H1 (cell line): ENCODE measurements at regions not wholly inside any gene's neighbourhood (a gene's known extent, or its start where the extent isn't known, plus 50 kb on each side); places are given as distances from the start of the nearest gene placed in this dataset.

Experiments used
- CTCF ChIA-PET: fragments of 300-600 bp; sonication (Branson Sonifier 250); formaldehyde crosslinking; loops from one replicate; lab custom pipeline; 2021; ENCODE audit not compliant: partially characterized antibody; lab: Charles Lee
- POLR2A ChIA-PET: fragments of 300-600 bp; sonication (Branson Sonifier 250); formaldehyde crosslinking; loops from one replicate; lab custom pipeline; 2021; ENCODE audit warnings: inconsistent platforms; ENCODE audit not compliant: partially characterized antibody; lab: Charles Lee
- DNase-seq, 2 experiments: peaks; one replicate each; pipeline versions ENCODE4 v3.0.0 to v3.0.0-alpha.2; 2010 to 2022; ENCODE audit warnings: low spot score in 2 of 2, low read depth in 1 of 2, mixed read lengths in 1 of 2
- FAIRE-seq: peaks from 2 replicates; lab custom pipeline; 2011; peaks lifted over from hg19 to GRCh38; lab: Jason Lieb, UNC
- H2AFZ ChIP-seq: 2 replicates; pipeline ENCODE4 v1.8.1; 2012; ENCODE audit warnings: low read length, inconsistent platforms
- H2AK5ac ChIP-seq: 2 replicates; pipeline ENCODE4 v1.6.1; 2013; ENCODE audit warnings: low read depth, low read length
- H2BK120ac ChIP-seq: replicated peaks from 2 replicates; pipeline ENCODE3; 2013; ENCODE audit warnings: low read depth, low read length, inconsistent platforms
- H2BK12ac ChIP-seq: 2 replicates; pipeline ENCODE4 v1.6.1; 2013; ENCODE audit warnings: low read depth, low read length
- H2BK15ac ChIP-seq: 2 replicates; pipeline ENCODE4 v1.6.1; 2013; ENCODE audit warnings: low read length
- H2BK20ac ChIP-seq: 2 replicates; pipeline ENCODE4 v1.6.1; 2013; ENCODE audit warnings: low read length
- H2BK5ac ChIP-seq: 2 replicates; pipeline ENCODE4 v1.6.1; 2013; ENCODE audit warnings: low read depth, low read length
- H3K14ac ChIP-seq: 2 replicates; pipeline ENCODE4 v1.6.1; 2013; ENCODE audit warnings: inconsistent platforms; ENCODE audit not compliant: insufficient read length
- H3K18ac ChIP-seq: 2 replicates; pipeline ENCODE4 v1.6.1; 2013; ENCODE audit warnings: low read length; ENCODE audit errors: extremely low read depth
- H3K23ac ChIP-seq: 2 replicates; pipeline ENCODE4 v1.6.1; 2013; ENCODE audit warnings: inconsistent platforms; ENCODE audit not compliant: insufficient read length
- H3K23me2 ChIP-seq: 2 replicates; pipeline ENCODE4 v1.6.1; 2013; ENCODE audit warnings: low read depth, low read length
- H3K27ac ChIP-seq: 2 replicates; pipeline ENCODE4 v1.6.1; 2011; ENCODE audit warnings: low read depth, low read length, inconsistent platforms
- H3K27me3 ChIP-seq, 4 experiments: replicated peaks in 1 of 4; 1 replicate in 1 of 4; 2 replicates in 3 of 4; pipeline versions ENCODE4 v1.6.1 to v1.8.1; 2011 to 2013; ENCODE audit warnings: low read length in 3 of 4, mild to moderate bottlenecking in 3 of 4, inconsistent platforms in 2 of 4, mixed read lengths in 2 of 4, moderate library complexity in 1 of 4; ENCODE audit not compliant: control insufficient read depth in 3 of 4, insufficient read depth in 3 of 4; ENCODE audit errors: extremely low read depth in 1 of 4
- H3K36me3 ChIP-seq, 4 experiments: 2 replicates each; pipeline versions ENCODE4 v1.6.1 to v1.8.1; 2011 to 2013; ENCODE audit warnings: mild to moderate bottlenecking in 4 of 4, low read length in 3 of 4, moderate library complexity in 2 of 4, control low read depth in 1 of 4, inconsistent platforms in 1 of 4; ENCODE audit not compliant: insufficient read depth in 4 of 4, control insufficient read depth in 2 of 4
- H3K4ac ChIP-seq: replicated peaks from 2 replicates; pipeline ENCODE3; 2013; ENCODE audit warnings: low read length, low read depth, mixed read lengths, inconsistent platforms; ENCODE audit not compliant: insufficient read length
- H3K4me1 ChIP-seq, 4 experiments: replicated peaks in 1 of 4; 1 replicate in 1 of 4; 2 replicates in 3 of 4; pipeline versions ENCODE4 v1.6.1 to v1.8.1; 2011 to 2013; ENCODE audit warnings: low read length in 3 of 4, inconsistent platforms in 2 of 4, mixed read lengths in 1 of 4; ENCODE audit not compliant: insufficient read depth in 4 of 4, control insufficient read depth in 3 of 4
- H3K4me2 ChIP-seq, 2 experiments: 2 replicates each; pipeline versions ENCODE4 v1.6.1 to v1.8.1; 2011 to 2013; ENCODE audit warnings: low read depth in 2 of 2, low read length in 2 of 2, control low read depth in 1 of 2, inconsistent platforms in 1 of 2, mild to moderate bottlenecking in 1 of 2; ENCODE audit not compliant: insufficient read depth in 1 of 2
- H3K4me3 ChIP-seq, 4 experiments: fragments of 200-600, 300-600 bp in 1 of 4; sonication (generic), shearing (Covaris generic), sonication (Bioruptor Twin) in 1 of 4; 2 replicates each; pipeline versions ENCODE4 v1.5.1 to v1.8.1; 2011 to 2016; ENCODE audit warnings: low read length in 4 of 4, low read depth in 3 of 4, control low read depth in 2 of 4, inconsistent platforms in 2 of 4, mild to moderate bottlenecking in 2 of 4, mixed read lengths in 1 of 4, moderate library complexity in 1 of 4; ENCODE audit not compliant: insufficient read depth in 2 of 4; ENCODE audit errors: extremely low read depth in 1 of 4
- H3K56ac ChIP-seq: replicated peaks from 2 replicates; pipeline ENCODE3; 2013; ENCODE audit warnings: low read depth, mild to moderate bottlenecking, mixed read lengths, low read length, inconsistent platforms; ENCODE audit not compliant: insufficient read length
- H3K79me1 ChIP-seq: 2 replicates; pipeline ENCODE4 v1.6.1; 2013; ENCODE audit warnings: low read depth, low read length, control low read depth
- H3K79me2 ChIP-seq, 2 experiments: 2 replicates each; pipeline versions ENCODE4 v1.6.1 to v1.8.1; 2012 to 2013; ENCODE audit warnings: low read length in 2 of 2, mild to moderate bottlenecking in 2 of 2, inconsistent platforms in 1 of 2; ENCODE audit not compliant: insufficient read depth in 2 of 2, control insufficient read depth in 1 of 2
- H3K9ac ChIP-seq, 4 experiments: replicated peaks in 1 of 4; 1 replicate in 1 of 4; 2 replicates in 3 of 4; pipeline versions ENCODE4 v1.6.1 to v1.8.1; 2011 to 2013; ENCODE audit warnings: low read depth in 3 of 4, low read length in 3 of 4, control low read depth in 2 of 4, mild to moderate bottlenecking in 2 of 4, moderate library complexity in 2 of 4, inconsistent platforms in 1 of 4; ENCODE audit errors: extremely low read depth in 1 of 4
- H3K9me3 ChIP-seq, 2 experiments: 2 replicates each; pipeline versions ENCODE4 v1.6.1 to v1.8.1; 2012 to 2013; ENCODE audit warnings: mild to moderate bottlenecking in 2 of 2, moderate library complexity in 2 of 2, control low read depth in 1 of 2, inconsistent platforms in 1 of 2, low read depth in 1 of 2, low read length in 1 of 2, mixed read lengths in 1 of 2; ENCODE audit not compliant: insufficient read depth in 2 of 2
- H4K20me1 ChIP-seq, 2 experiments: replicated peaks in 1 of 2; 2 replicates each; pipeline versions ENCODE3 to v1.8.1; 2011 to 2013; ENCODE audit warnings: inconsistent platforms in 2 of 2, low read length in 2 of 2, mild to moderate bottlenecking in 1 of 2; ENCODE audit not compliant: insufficient read depth in 2 of 2, control insufficient read depth in 1 of 2
- H4K5ac ChIP-seq: 2 replicates; pipeline ENCODE4 v1.6.1; 2013; ENCODE audit warnings: low read length, low read depth, mixed read lengths, inconsistent platforms; ENCODE audit not compliant: insufficient read length
- H4K8ac ChIP-seq: 2 replicates; pipeline ENCODE4 v1.8.0; 2013; ENCODE audit warnings: mild to moderate bottlenecking, moderate library complexity, low read length, inconsistent platforms; ENCODE audit not compliant: insufficient read depth; ENCODE audit errors: extremely low read depth
- H4K91ac ChIP-seq: replicated peaks from 2 replicates; pipeline ENCODE3; 2013; ENCODE audit warnings: low read length, mixed read lengths, inconsistent platforms; ENCODE audit not compliant: insufficient read length
- BACH1 ChIP-seq: IDR thresholded peaks from 2 replicates; pipeline ENCODE4 v1.6.1; 2012; ENCODE audit warnings: low read length, improper control_type of control experiment
- CHD1 ChIP-seq: IDR thresholded peaks from 2 replicates; pipeline ENCODE4 v1.6.1; 2012; ENCODE audit warnings: low read depth, low read length, improper control_type of control experiment
- CHD2 ChIP-seq: IDR thresholded peaks from 2 replicates; pipeline ENCODE4 v1.6.1; 2012; ENCODE audit warnings: low read length, improper control_type of control experiment
- FOSL1 ChIP-seq: IDR thresholded peaks from 2 replicates; pipeline ENCODE4 v1.6.1; 2011; ENCODE audit warnings: mild to moderate bottlenecking, low read depth, low read length, moderate library complexity; ENCODE audit not compliant: insufficient read depth
- NANOG ChIP-seq: IDR thresholded peaks from 2 replicates; pipeline ENCODE4 v1.6.1; 2011; ENCODE audit warnings: low read length, low read depth, mild to moderate bottlenecking, inconsistent platforms; ENCODE audit not compliant: insufficient read depth, poor library complexity, severe bottlenecking
- WGBS, 2 experiments: shearing (Covaris generic) in 1 of 2; methylation state at CpG; one replicate each; pipeline versions ENCODE4 v1.1.6 to v1.1.7; 2013 to 2015; ENCODE audit warnings: low lambda C conversion rate in 2 of 2, mixed read lengths in 2 of 2, inconsistent platforms in 1 of 2, low coverage in 1 of 2, missing lambda C conversion rate in 1 of 2; ENCODE audit not compliant: insufficient replicate concordance in 2 of 2, insufficient coverage in 1 of 2, insufficient read length in 1 of 2; ENCODE audit errors: extremely low coverage in 1 of 2, missing lambda C conversion rate in 1 of 2; 5-methylcytosine and 5-hydroxymethylcytosine counted together
- TF ChIP-seq, protein P1 (sequence below): IDR thresholded peaks from 2 replicates; pipeline ENCODE4 v1.6.1; 2012; ENCODE audit warnings: low read length, inconsistent platforms
- TF ChIP-seq, protein P2 (sequence below): IDR thresholded peaks from 2 replicates; pipeline ENCODE4 v1.6.1; 2012; ENCODE audit warnings: inconsistent platforms

DNA sequence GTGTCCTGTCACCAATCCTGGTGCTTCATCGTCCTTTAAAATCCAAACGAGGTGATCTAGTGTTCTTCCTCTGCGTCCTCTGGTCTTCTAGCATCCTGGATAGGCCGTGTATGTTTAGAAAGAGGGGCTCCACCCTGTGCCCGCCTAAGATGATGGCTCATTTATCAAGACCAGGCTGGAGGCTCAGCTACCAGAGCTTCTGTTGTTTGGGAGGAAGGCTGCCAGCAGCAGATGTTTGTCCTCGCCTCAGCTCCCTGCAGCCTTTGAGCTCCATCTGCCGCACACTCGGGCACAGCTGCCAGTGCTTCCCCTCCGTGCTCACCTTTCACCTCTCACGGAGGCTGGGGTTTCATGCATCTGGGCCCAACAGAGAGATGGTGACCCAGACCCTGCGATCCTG, 954.7 kb upstream of the RBFOX1 start:
- Histone ChIP-seq H3K18ac (no peak overlapping the region; the same call in 1 of the 2 replicates), H4K20me1 (no peaks in the 10 kb centered on the region), H2BK20ac (no peak overlapping the region)
- TF ChIP-seq CHD2, result no peak
- TF ChIP-seq BACH1, result no peak
- TF ChIP-seq, protein P1, sequence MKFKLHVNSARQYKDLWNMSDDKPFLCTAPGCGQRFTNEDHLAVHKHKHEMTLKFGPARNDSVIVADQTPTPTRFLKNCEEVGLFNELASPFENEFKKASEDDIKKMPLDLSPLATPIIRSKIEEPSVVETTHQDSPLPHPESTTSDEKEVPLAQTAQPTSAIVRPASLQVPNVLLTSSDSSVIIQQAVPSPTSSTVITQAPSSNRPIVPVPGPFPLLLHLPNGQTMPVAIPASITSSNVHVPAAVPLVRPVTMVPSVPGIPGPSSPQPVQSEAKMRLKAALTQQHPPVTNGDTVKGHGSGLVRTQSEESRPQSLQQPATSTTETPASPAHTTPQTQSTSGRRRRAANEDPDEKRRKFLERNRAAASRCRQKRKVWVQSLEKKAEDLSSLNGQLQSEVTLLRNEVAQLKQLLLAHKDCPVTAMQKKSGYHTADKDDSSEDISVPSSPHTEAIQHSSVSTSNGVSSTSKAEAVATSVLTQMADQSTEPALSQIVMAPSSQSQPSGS, result no peak
- TF ChIP-seq, protein P2, sequence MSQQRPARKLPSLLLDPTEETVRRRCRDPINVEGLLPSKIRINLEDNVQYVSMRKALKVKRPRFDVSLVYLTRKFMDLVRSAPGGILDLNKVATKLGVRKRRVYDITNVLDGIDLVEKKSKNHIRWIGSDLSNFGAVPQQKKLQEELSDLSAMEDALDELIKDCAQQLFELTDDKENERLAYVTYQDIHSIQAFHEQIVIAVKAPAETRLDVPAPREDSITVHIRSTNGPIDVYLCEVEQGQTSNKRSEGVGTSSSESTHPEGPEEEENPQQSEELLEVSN, result no peak
- no peak for TF ChIP-seq FOSL1
- TF ChIP-seq NANOG, result no peak
- no peak for TF ChIP-seq CHD1
- TF ChIP-seq, all 59 proteins: peak for 0
- Histone ChIP-seq H4K91ac (no peak overlapping the region), H2AFZ (no peak overlapping the region), H3K79me2 (no peaks in the 10 kb centered on the region), H2BK12ac (no peak overlapping the region), H4K5ac (no peak overlapping the region), H4K8ac (no peak overlapping the region), H2AK5ac (no peak overlapping the region), H2BK5ac (peak overlapping the region; percentile 3; the same call in 1 of the 2 replicates), H2BK120ac (no peak overlapping the region), H3K79me1 (no peaks in the 10 kb centered on the region), H3K4ac (no peak overlapping the region), H2BK15ac (no peak overlapping the region), H3K4me3 (no peak overlapping the region), H3K36me3 (no peaks in the 10 kb centered on the region), H3K23ac (no peak overlapping the region), H3K4me2 (no peak overlapping the region), H3K23me2 (peaks cover 7% of the 10 kb centered on the region; the same call in 1 of the 2 replicates), H3K27me3 (no peaks in the 10 kb centered on the region), H3K9ac (no peak overlapping the region), H3K4me1 (peaks cover 4 to 18% (median 9%) of the 10 kb centered on the region in 4 experiments; a peak in 6 of 7 replicates), H3K9me3 (no peaks in the 10 kb centered on the region), H3K56ac (no peak overlapping the region), H3K14ac (no peak overlapping the region), H3K27ac (no peak overlapping the region)
- ChIA-PET POLR2A (no interaction called here), CTCF (interaction anchor here (1.1 kb wide), 1 partner anchor 18 kb away, joined by 4 read pairs; no protein-coding TSS in a partner anchor)
- no peak for FAIRE-seq
- no peak for DNase-seq
- WGBS, 2 experiments, result 91% methylated on average over 11 of the region's 11 CpGs; no CpG with 5 or more reads in 1 of the 2 experiments
